ENCODE measurements at regions not wholly inside any gene's neighbourhood (a gene's known extent, or its start where the extent isn't known, plus 50 kb on each side); places are given as distances from the start of the nearest gene placed in this dataset.

DNA sequence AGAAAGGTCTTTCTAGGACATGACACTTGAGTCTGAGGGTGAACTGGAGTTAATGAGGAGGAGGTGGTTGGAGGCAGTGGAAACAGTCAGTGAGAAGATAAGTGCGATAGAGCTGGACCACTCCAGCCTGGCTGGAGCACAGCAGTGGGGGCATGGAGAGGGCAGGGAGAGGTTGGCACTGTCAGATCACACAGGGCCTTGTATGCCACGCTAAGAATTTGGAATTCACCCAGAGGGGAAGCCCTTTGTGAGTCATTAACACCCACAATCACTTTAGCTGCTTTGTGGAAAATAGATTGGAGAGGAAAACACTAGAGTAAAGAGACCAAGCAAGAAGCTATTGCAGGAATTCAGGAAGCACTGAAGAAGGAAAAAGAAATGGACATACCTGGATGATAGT is 83.3 kb downstream of the ZNF621 start:
- H3F3A ChIP-seq (ENCODE audit: low read depth): peaks cover 8% of the 10 kb centered on the region
- H3K4me1 ChIP-seq: peaks cover 17% of the 10 kb centered on the region
- TF ChIP-seq EZH2phosphoT487 (IDR thresholded peaks at IDR 0.05) (no peak), EZH2 (IDR thresholded peaks at IDR 0.05) (no peak)
- TF ChIP-seq, protein P1, sequence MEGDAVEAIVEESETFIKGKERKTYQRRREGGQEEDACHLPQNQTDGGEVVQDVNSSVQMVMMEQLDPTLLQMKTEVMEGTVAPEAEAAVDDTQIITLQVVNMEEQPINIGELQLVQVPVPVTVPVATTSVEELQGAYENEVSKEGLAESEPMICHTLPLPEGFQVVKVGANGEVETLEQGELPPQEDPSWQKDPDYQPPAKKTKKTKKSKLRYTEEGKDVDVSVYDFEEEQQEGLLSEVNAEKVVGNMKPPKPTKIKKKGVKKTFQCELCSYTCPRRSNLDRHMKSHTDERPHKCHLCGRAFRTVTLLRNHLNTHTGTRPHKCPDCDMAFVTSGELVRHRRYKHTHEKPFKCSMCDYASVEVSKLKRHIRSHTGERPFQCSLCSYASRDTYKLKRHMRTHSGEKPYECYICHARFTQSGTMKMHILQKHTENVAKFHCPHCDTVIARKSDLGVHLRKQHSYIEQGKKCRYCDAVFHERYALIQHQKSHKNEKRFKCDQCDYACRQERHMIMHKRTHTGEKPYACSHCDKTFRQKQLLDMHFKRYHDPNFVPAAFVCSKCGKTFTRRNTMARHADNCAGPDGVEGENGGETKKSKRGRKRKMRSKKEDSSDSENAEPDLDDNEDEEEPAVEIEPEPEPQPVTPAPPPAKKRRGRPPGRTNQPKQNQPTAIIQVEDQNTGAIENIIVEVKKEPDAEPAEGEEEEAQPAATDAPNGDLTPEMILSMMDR (IDR thresholded peaks at IDR 0.05): no peak
- Mint-ChIP-seq H3K36me3 (no peaks in the 10 kb centered on the region), H3K4me3 (no peak overlapping the region), H3K9me3 (no peaks in the 10 kb centered on the region), H3K27me3 (ENCODE audit: insufficient read depth, low read depth) (peaks cover 3% of the 10 kb centered on the region), H3K4me1 (peaks cover 12% of the 10 kb centered on the region), H3K27ac (peak overlapping the region; percentile 22)
- DNase-seq (ENCODE audit: low spot score): no peak
- H3K27ac ChIP-seq: no peak overlapping the region
- H3K9ac ChIP-seq: no peak overlapping the region
- H3K36me3 ChIP-seq: no peaks in the 10 kb centered on the region
- no peaks in the 10 kb centered on the region for H3K27me3 ChIP-seq
- no peaks in the 10 kb centered on the region for H3K79me2 ChIP-seq (ENCODE audit: low read depth)
- H4K20me1 ChIP-seq (ENCODE audit: low read depth): no peaks in the 10 kb centered on the region
- no peak overlapping the region for H3K4me3 ChIP-seq
- no peak overlapping the region for H3K4me2 ChIP-seq
- no peak overlapping the region for H2AFZ ChIP-seq (replicated peaks)
- H3K9me3 ChIP-seq (ENCODE audit: low read depth): no peaks in the 10 kb centered on the region

DNA sequence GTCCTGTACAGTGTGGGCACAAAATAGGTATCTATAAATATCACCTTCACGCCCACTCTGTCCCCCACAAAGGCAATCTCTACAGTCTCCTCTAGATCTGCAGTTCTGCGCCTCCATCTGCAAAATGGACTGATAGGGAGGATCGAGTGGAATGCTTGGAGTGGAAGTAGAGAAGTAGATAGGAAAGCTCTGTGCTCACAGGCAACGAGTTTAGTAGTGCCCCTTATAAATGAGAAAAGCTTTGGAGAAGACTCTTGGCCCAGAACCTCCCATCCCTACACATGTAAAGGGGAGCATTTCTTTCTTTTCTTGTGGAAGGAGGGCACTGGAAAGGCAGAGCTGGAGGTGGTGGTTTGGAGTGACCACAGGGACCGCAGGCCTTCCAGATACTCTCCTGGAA is 88.5 kb downstream of the ZNF621 start:
- H3K4me3 ChIP-seq: no peak overlapping the region
- H3K27ac ChIP-seq: peak overlapping the region; percentile 61
- peaks cover 17% of the 10 kb centered on the region for H3F3A ChIP-seq (ENCODE audit: low read depth)
- no peaks in the 10 kb centered on the region for H3K27me3 ChIP-seq
- H3K27me3 Mint-ChIP-seq (ENCODE audit: insufficient read depth, low read depth): peaks cover 6% of the 10 kb centered on the region
- no peak overlapping the region for H3K9ac ChIP-seq
- TF ChIP-seq, protein P1 (IDR thresholded peaks at IDR 0.05): no peak
- TF ChIP-seq EZH2phosphoT487 (IDR thresholded peaks at IDR 0.05): no peak
- TF ChIP-seq EZH2 (IDR thresholded peaks at IDR 0.05): no peak
- H3K4me1 ChIP-seq: peaks cover 54% of the 10 kb centered on the region
- H3K4me3 Mint-ChIP-seq: no peak overlapping the region
- no peak overlapping the region for H3K27ac Mint-ChIP-seq
- no peaks in the 10 kb centered on the region for H4K20me1 ChIP-seq (ENCODE audit: low read depth)
- DNase-seq (ENCODE audit: low spot score): no peak
- no peaks in the 10 kb centered on the region for H3K9me3 Mint-ChIP-seq
- no peaks in the 10 kb centered on the region for H3K79me2 ChIP-seq (ENCODE audit: low read depth)
- H3K4me2 ChIP-seq: peak overlapping the region; percentile 63
- no peaks in the 10 kb centered on the region for H3K9me3 ChIP-seq (ENCODE audit: low read depth)
- H3K36me3 Mint-ChIP-seq: no peaks in the 10 kb centered on the region
- peaks cover 46% of the 10 kb centered on the region for H3K4me1 Mint-ChIP-seq
- peak overlapping the region; percentile 76 for H2AFZ ChIP-seq (replicated peaks)
- no peaks in the 10 kb centered on the region for H3K36me3 ChIP-seq

GRCh38 chr3:40615110-40615915 is 90.6 kb downstream of the ZNF621 start:
- peak; percentile 92 for DNase-seq (ENCODE audit: low spot score)
- H3K9me3 Mint-ChIP-seq: no peaks in the 10 kb centered on the region
- Histone ChIP-seq H3K27me3 (no peaks in the 10 kb centered on the region), H3F3A (ENCODE audit: low read depth) (peaks cover 17% of the 10 kb centered on the region), H4K20me1 (ENCODE audit: low read depth) (no peaks in the 10 kb centered on the region), H3K9ac (no peak overlapping the region), H3K27ac (peak overlapping the region; percentile 31), H3K4me1 (peaks cover 54% of the 10 kb centered on the region), H2AFZ (replicated peaks) (peak overlapping the region; percentile 38), H3K79me2 (ENCODE audit: low read depth) (no peaks in the 10 kb centered on the region), H3K4me3 (peak overlapping the region; percentile 44), H3K36me3 (no peaks in the 10 kb centered on the region), H3K9me3 (ENCODE audit: low read depth) (no peaks in the 10 kb centered on the region), H3K4me2 (peak overlapping the region; percentile 80)
- peaks cover 50% of the 10 kb centered on the region for H3K4me1 Mint-ChIP-seq
- H3K27me3 Mint-ChIP-seq (ENCODE audit: insufficient read depth, low read depth): peaks cover 6% of the 10 kb centered on the region
- TF ChIP-seq EZH2phosphoT487 (IDR thresholded peaks at IDR 0.05) (no peak), EZH2 (IDR thresholded peaks at IDR 0.05) (no peak)
- TF ChIP-seq, protein P1 (IDR thresholded peaks at IDR 0.05): no peak
- no peaks in the 10 kb centered on the region for H3K36me3 Mint-ChIP-seq
- H3K27ac Mint-ChIP-seq: peak overlapping the region; percentile 93
- H3K4me3 Mint-ChIP-seq: peak overlapping the region; percentile 80

Measured in neural progenitor cell (in vitro differentiated cells).